HG03378 (cell line): ENCODE measurements at regions not wholly inside any gene's neighbourhood (a gene's known extent, or its start where the extent isn't known, plus 50 kb on each side); places are given as distances from the start of the nearest gene placed in this dataset.
"Not testable (repeated sequence)": the region's sequence is repeated elsewhere in the genome, so short reads cannot be mapped to it uniquely, and the experiment has no call there.

Experiments
- ATAC-seq: cut with Tn5 transposase; IDR thresholded peaks from one replicate; pipeline ENCODE4 v1.9.1; 2021; ENCODE audit warnings: mild to moderate bottlenecking, moderate library complexity; ENCODE audit not compliant: unreplicated experiment

GRCh38 chr1:157330177-157330576 lies 192.0 kb upstream of the ETV3 start:
- ATAC-seq = not testable (repeated sequence)

- not testable (repeated sequence) for ATAC-seq
These were observed 189.9 kb upstream of the ETV3 start for GRCh38 chr1:157328120-157328519.

GRCh38 chr1:157326173-157326859 lies 188.1 kb upstream of the ETV3 start:
- ATAC-seq = no peak

GRCh38 chr1:157325220-157325619 lies 187.0 kb upstream of the ETV3 start:
- ATAC-seq = no peak

- ATAC-seq = not testable (repeated sequence)
These were observed 183.8 kb upstream of the ETV3 start for GRCh38 chr1:157321972-157322371.

- no peak for ATAC-seq
These were observed 181.4 kb upstream of the ETV3 start for GRCh38 chr1:157319567-157319966.

- ATAC-seq = not testable (repeated sequence)
These were observed 179.0 kb upstream of the ETV3 start for GRCh38 chr1:157317229-157317628.

- ATAC-seq = no peak
These were observed 177.3 kb upstream of the ETV3 start for GRCh38 chr1:157315544-157315943.

GRCh38 chr1:157314408-157314807 lies 176.2 kb upstream of the ETV3 start:
- ATAC-seq = no peak

GRCh38 chr1:157313240-157313807 lies 175.1 kb upstream of the ETV3 start:
- ATAC-seq = no peak

GRCh38 chr1:157312082-157312812 lies 174.1 kb upstream of the ETV3 start:
- ATAC-seq = no peak

- ATAC-seq = no peak
These were observed 173.5 kb upstream of the ETV3 start for GRCh38 chr1:157311730-157312081.

- ATAC-seq = not testable (repeated sequence)
These were observed 172.9 kb upstream of the ETV3 start for GRCh38 chr1:157310805-157311729.

- ATAC-seq = no peak
These were observed 172.2 kb upstream of the ETV3 start for GRCh38 chr1:157310401-157310800.

GRCh38 chr1:157307491-157307890 lies 169.3 kb upstream of the ETV3 start:
- ATAC-seq = no peak

- ATAC-seq = no peak
These were observed 168.7 kb upstream of the ETV3 start for GRCh38 chr1:157306896-157307295.

GRCh38 chr1:157304271-157304670 lies 166.1 kb upstream of the ETV3 start:
- no peak for ATAC-seq

GRCh38 chr1:157302724-157303123 lies 164.5 kb upstream of the ETV3 start:
- no peak for ATAC-seq

- no peak for ATAC-seq
These were observed 164.0 kb upstream of the ETV3 start for GRCh38 chr1:157302199-157302497.

- ATAC-seq = no peak
These were observed 163.4 kb upstream of the ETV3 start for GRCh38 chr1:157301477-157302198.
